B cell (primary cell): ENCODE measurements at regions not wholly inside any gene's neighbourhood (a gene's known extent, or its start where the extent isn't known, plus 50 kb on each side); places are given as distances from the start of the nearest gene placed in this dataset.

Experiments used
- ATAC-seq: fragments of 200-7000 bp; cut with Tn5 transposase; one replicate; pipeline ENCODE4 v1.10.0; 2021; ENCODE audit warnings: low read depth, mild to moderate bottlenecking, moderate number of reproducible peaks, moderate library complexity
- CTCF ChIA-PET: fragments of 350-600 bp; sonication (Branson Sonifier 250); formaldehyde crosslinking; loops from one replicate; lab custom pipeline; 2021; ENCODE audit warnings: antibody characterized with exemption, inconsistent platforms; lab: Charles Lee
- POLR2A ChIA-PET: fragments of 350-600 bp; sonication (Branson Sonifier 250); formaldehyde crosslinking; loops from one replicate; lab custom pipeline; 2021; ENCODE audit warnings: antibody characterized with exemption; lab: Charles Lee
- DNase-seq: peaks from one replicate; pipeline ENCODE4 v3.0.0; 2013
- H2AFZ ChIP-seq: 2 replicates; pipeline ENCODE4 v1.6.1; 2012; ENCODE audit warnings: mild to moderate bottlenecking, low read depth, low read length; ENCODE audit not compliant: insufficient read depth, poor library complexity, severe bottlenecking
- H3K27ac ChIP-seq, 2 donors: 1 replicate in 1 of 2; 2 replicates in 1 of 2; pipeline ENCODE4 v1.5.1; 2012 to 2013; ENCODE audit warnings: low read length in 2 of 2, mild to moderate bottlenecking in 2 of 2, moderate library complexity in 1 of 2
- H3K27me3 ChIP-seq, 4 experiments: fragments of 200-600 bp in 1 of 4; sonication (generic) in 1 of 4; replicated peaks in 1 of 4; 1 replicate in 2 of 4; 2 replicates in 2 of 4; pipeline versions ENCODE4 v1.6.1 to v1.7.0; 2013 to 2016; ENCODE audit warnings: low read length in 3 of 4, mild to moderate bottlenecking in 2 of 4, mixed read lengths in 1 of 4, moderate library complexity in 1 of 4; ENCODE audit not compliant: insufficient read depth in 4 of 4, control insufficient read depth in 3 of 4; ENCODE audit errors: control extremely low read depth in 1 of 4
- H3K36me3 ChIP-seq, 2 experiments: replicated peaks in 1 of 2; 1 replicate in 1 of 2; 2 replicates in 1 of 2; pipeline versions ENCODE4 v1.6.1 to v1.7.1; 2013; ENCODE audit warnings: low read length in 1 of 2; ENCODE audit not compliant: insufficient read depth in 2 of 2, control insufficient read depth in 1 of 2; ENCODE audit errors: control extremely low read depth in 1 of 2, extremely low read depth in 1 of 2
- H3K4me1 ChIP-seq, 2 donors: fragments of 200-600 bp in 1 of 2; sonication (generic) in 1 of 2; 1 replicate in 1 of 2; 2 replicates in 1 of 2; pipeline versions ENCODE4 v1.5.1 to v1.6.1; 2013 to 2017; ENCODE audit warnings: low read length in 2 of 2; ENCODE audit not compliant: control insufficient read depth in 2 of 2, insufficient read depth in 2 of 2
- H3K4me2 ChIP-seq: replicated peaks from 2 replicates; pipeline ENCODE3; 2012; ENCODE audit warnings: mild to moderate bottlenecking, low read depth, low read length; ENCODE audit not compliant: poor library complexity, severe bottlenecking
- H3K4me3 ChIP-seq, 5 experiments: fragments of 200-600 bp in 1 of 5; sonication (generic) in 1 of 5; 1 replicate in 3 of 5; 2 replicates in 2 of 5; pipeline versions ENCODE4 v1.5.1 to v1.7.0; 2011 to 2016; ENCODE audit warnings: low read length in 4 of 5, mild to moderate bottlenecking in 4 of 5, low read depth in 2 of 5, control low read depth in 1 of 5, moderate library complexity in 1 of 5; ENCODE audit not compliant: insufficient read depth in 1 of 5; ENCODE audit errors: control extremely low read depth in 1 of 5, extremely low read depth in 1 of 5
- H3K79me2 ChIP-seq: fragments of 200-600 bp; sonication (generic); one replicate; pipeline ENCODE4 v1.6.0; 2016; ENCODE audit warnings: low read length; ENCODE audit not compliant: control insufficient read depth, insufficient read depth
- H3K9ac ChIP-seq: fragments of 200-600 bp; sonication (generic); 2 replicates; pipeline ENCODE4 v1.6.1; 2017; ENCODE audit warnings: mild to moderate bottlenecking, low read length, moderate library complexity
- H3K9me3 ChIP-seq, 3 donors: one replicate each; pipeline versions ENCODE4 v1.6.1 to v1.7.1; 2013; ENCODE audit warnings: low read length in 2 of 3; ENCODE audit not compliant: control insufficient read depth in 2 of 3, insufficient read depth in 1 of 3; ENCODE audit errors: control extremely low read depth in 1 of 3
- H4K20me1 ChIP-seq: 2 replicates; pipeline ENCODE4 v1.6.0; 2012; ENCODE audit warnings: mild to moderate bottlenecking, low read length; ENCODE audit not compliant: insufficient read depth, control insufficient read depth, poor library complexity, severe bottlenecking
- H3K27ac Mint-ChIP-seq: one replicate; pipeline ENCODE4 v1.8.0; 2021; ENCODE audit warnings: mixed read lengths
- H3K27me3 Mint-ChIP-seq: one replicate; pipeline ENCODE4 v1.8.0; 2021; ENCODE audit warnings: mixed read lengths
- H3K4me1 Mint-ChIP-seq: one replicate; pipeline ENCODE4 v1.8.0; 2021; ENCODE audit warnings: mixed read lengths
- H3K4me3 Mint-ChIP-seq: one replicate; pipeline ENCODE4 v1.8.0; 2021; ENCODE audit warnings: mixed read lengths
- H3K9me3 Mint-ChIP-seq: one replicate; pipeline ENCODE4 v1.8.0; 2022; ENCODE audit warnings: mixed read lengths; ENCODE audit not compliant: insufficient read depth
- CTCF ChIP-seq: fragments of 200-600 bp; IDR thresholded peaks from one replicate; pipeline ENCODE4 v1.8.0; 2022; ENCODE audit warnings: antibody characterized with exemption, mild to moderate bottlenecking
- EZH2 ChIP-seq: IDR thresholded peaks from 2 replicates; pipeline ENCODE4 v1.6.1; 2012; ENCODE audit warnings: borderline replicate concordance, low read depth, mild to moderate bottlenecking, moderate library complexity, low read length; ENCODE audit not compliant: insufficient read depth, poor library complexity, severe bottlenecking
- WGBS: methylation state at CpG from one replicate; pipeline ENCODE4 v1.1.5; 2013; ENCODE audit warnings: missing lambda C conversion rate; ENCODE audit not compliant: insufficient coverage; 5-methylcytosine and 5-hydroxymethylcytosine counted together
- intact Hi-C: fragments of 100-400 bp; cut with micrococcal nuclease; formaldehyde crosslinking; loops from one replicate; pipeline ENCODE4 v1.10.0; 2022

- Mint-ChIP-seq H3K4me1 (no peaks in the 10 kb centered on the region), H3K9me3 (no peaks in the 10 kb centered on the region), H3K4me3 (no peak overlapping the region), H3K27ac (no peak overlapping the region), H3K27me3 (peaks cover 33% of the 10 kb centered on the region)
- intact Hi-C loops = no loop called here
- Histone ChIP-seq H3K4me2 (no peak overlapping the region), H3K36me3 (no peaks in the 10 kb centered on the region), H4K20me1 (no peaks in the 10 kb centered on the region), H3K27ac (no peak overlapping the region), H2AFZ (no peak overlapping the region), H3K9me3 (no peaks in the 10 kb centered on the region), H3K4me1 (no peaks in the 10 kb centered on the region), H3K79me2 (no peaks in the 10 kb centered on the region), H3K4me3 (no peak overlapping the region), H3K9ac (no peak overlapping the region), H3K27me3 (peaks cover 0 to 4% (median under 1%) of the 10 kb centered on the region in 4 experiments)
- no peak for DNase-seq
- TF ChIP-seq CTCF (no peak), EZH2 (no peak)
- ChIA-PET POLR2A (no interaction called here), CTCF (no interaction called here)
- WGBS = 100% methylated on average over 4 of the region's 4 CpGs
- ATAC-seq = no peak
Measured at GRCh38 chr7:43018446-43018845, 86.3 kb downstream of the MRPL32 start.

GRCh38 chr7:43021431-43021830 is 89.3 kb downstream of the MRPL32 start:
- WGBS = 80% methylated on average over 1 of the region's 3 CpGs
- no peak overlapping the region for H3K4me2 ChIP-seq
- no peak overlapping the region for H3K27ac ChIP-seq
- H3K79me2 ChIP-seq = no peaks in the 10 kb centered on the region
- H4K20me1 ChIP-seq = no peaks in the 10 kb centered on the region
- H3K27ac Mint-ChIP-seq = no peak overlapping the region
- intact Hi-C loops = no loop called here
- CTCF ChIA-PET = no interaction called here
- no peaks in the 10 kb centered on the region for H3K4me1 ChIP-seq
- no peak overlapping the region for H2AFZ ChIP-seq
- no peak for DNase-seq
- H3K9me3 ChIP-seq = no peaks in the 10 kb centered on the region
- no peak overlapping the region for H3K9ac ChIP-seq
- no peaks in the 10 kb centered on the region for H3K9me3 Mint-ChIP-seq
- no peak for TF ChIP-seq EZH2
- no peak for TF ChIP-seq CTCF
- no peaks in the 10 kb centered on the region for H3K36me3 ChIP-seq
- no peaks in the 10 kb centered on the region for H3K4me1 Mint-ChIP-seq
- H3K4me3 ChIP-seq = no peak overlapping the region
- H3K27me3 Mint-ChIP-seq = peaks cover 20% of the 10 kb centered on the region
- ATAC-seq = no peak
- POLR2A ChIA-PET = no interaction called here
- H3K27me3 ChIP-seq = peaks cover 0 to 3% (median 0%) of the 10 kb centered on the region in 4 experiments
- no peak overlapping the region for H3K4me3 Mint-ChIP-seq
